HepG2 (cell line): ENCODE measurements at regions not wholly inside any gene's neighbourhood (a gene's known extent, or its start where the extent isn't known, plus 50 kb on each side); places are given as distances from the start of the nearest gene placed in this dataset.

Experiments used
- ATAC-seq: fragments of 200-7000 bp; cut with Tn5 transposase; 3 replicates; pipeline ENCODE4 v1.9.1; 2020; ENCODE audit warnings: mild to moderate bottlenecking, moderate library complexity
- BruUV-seq: library from RNA; stranded (reverse); fragments of 400-500 nt; replicated peaks from 2 replicates; lab custom pipeline; 2021; lab: Mats Ljungman, UMichigan
- CTCF ChIA-PET: fragments of 300-600 bp; formaldehyde crosslinking; extraction: SDS; loops from one replicate; lab custom pipeline; 2021; ENCODE audit warnings: low total read pairs, inconsistent platforms, low intra/inter-chr PET ratio; lab: Yijun Ruan, JAX
- POLR2A ChIA-PET: fragments of 350-600 bp; sonication (Branson Sonifier 250); formaldehyde crosslinking; loops from one replicate; lab custom pipeline; 2020; ENCODE audit warnings: antibody characterized with exemption, inconsistent platforms; lab: Yijun Ruan, JAX
- DNase-seq: peaks from one replicate; pipeline ENCODE4 v3.0.0-alpha.2; 2015; ENCODE audit warnings: low spot score
- FAIRE-seq: peaks from 3 replicates; lab custom pipeline; 2011; peaks lifted over from hg19 to GRCh38; lab: Jason Lieb, UNC
- H2AFZ ChIP-seq: one replicate; pipeline ENCODE4 v1.6.1; 2011; ENCODE audit warnings: low read length, inconsistent platforms
- H3K27ac ChIP-seq: fragments of 300-600 bp; 3 replicates; pipeline ENCODE4 v1.8.0; 2011; ENCODE audit warnings: mixed run types, mild to moderate bottlenecking, mixed read lengths, low read length, inconsistent platforms; ENCODE audit not compliant: insufficient read depth; ENCODE audit errors: extremely low read length
- H3K27me3 ChIP-seq, 2 experiments: fragments of 200-600 bp in 1 of 2; 2 replicates in 1 of 2; 3 replicates in 1 of 2; pipeline versions ENCODE4 v1.6.0 to v1.8.0; 2011; ENCODE audit warnings: low read length in 2 of 2, mild to moderate bottlenecking in 2 of 2, moderate library complexity in 2 of 2, inconsistent platforms in 1 of 2; ENCODE audit not compliant: insufficient read depth in 2 of 2, control insufficient read depth in 1 of 2
- H3K36me3 ChIP-seq, 2 experiments: fragments of 200-600 bp in 1 of 2; replicated peaks in 1 of 2; 2 replicates in 1 of 2; 3 replicates in 1 of 2; pipeline versions ENCODE4 v1.5.1 to v1.8.0; 2011; ENCODE audit warnings: low read length in 2 of 2, inconsistent platforms in 1 of 2; ENCODE audit not compliant: insufficient read depth in 2 of 2, control insufficient read depth in 1 of 2
- H3K4me1 ChIP-seq: 2 replicates; pipeline ENCODE4 v1.5.1; 2012; ENCODE audit warnings: low read length, inconsistent platforms; ENCODE audit not compliant: insufficient read depth
- H3K4me2 ChIP-seq: 2 replicates; pipeline ENCODE4 v1.6.0; 2011; ENCODE audit warnings: low read depth, low read length, inconsistent platforms
- H3K4me3 ChIP-seq, 3 experiments: fragments of 200-600 bp in 1 of 3; sonication (generic), shearing (Covaris generic) in 1 of 3; replicated peaks in 1 of 3; 2 replicates each; pipeline ENCODE4 v1.5.1; 2011 to 2016; ENCODE audit warnings: low read length in 3 of 3, inconsistent platforms in 2 of 3, low read depth in 2 of 3, mild to moderate bottlenecking in 2 of 3, control low read depth in 1 of 3, mixed read lengths in 1 of 3; ENCODE audit not compliant: insufficient read depth in 1 of 3
- H3K79me2 ChIP-seq: one replicate; pipeline ENCODE4 v1.6.1; 2011; ENCODE audit warnings: low read length, inconsistent platforms; ENCODE audit not compliant: insufficient read depth
- H3K9ac ChIP-seq: 2 replicates; pipeline ENCODE4 v1.6.0; 2011; ENCODE audit warnings: mild to moderate bottlenecking, low read depth, low read length, inconsistent platforms; ENCODE audit not compliant: insufficient read depth
- H3K9me3 ChIP-seq: 2 replicates; pipeline ENCODE4 v1.5.1; 2012; ENCODE audit warnings: mild to moderate bottlenecking, low read length
- H4K20me1 ChIP-seq: 2 replicates; pipeline ENCODE4 v1.6.0; 2011; ENCODE audit warnings: inconsistent platforms, mild to moderate bottlenecking, low read length, moderate library complexity; ENCODE audit not compliant: insufficient read depth
- NFAT5 ChIP-seq: sonication (generic); formaldehyde crosslinking; IDR thresholded peaks from 2 replicates; pipeline ENCODE4 v1.4.0; 2020; ENCODE audit warnings: missing genetic modification reagents
- WGBS: methylation state at CpG from one replicate; pipeline ENCODE4 v1.1.6; 2017; ENCODE audit warnings: low lambda C conversion rate; 5-methylcytosine and 5-hydroxymethylcytosine counted together
- in situ Hi-C: cut with HindIII; loops from 2 replicates; pipeline ENCODE4 v1.10.0; 2017; ENCODE audit warnings: low pct_unique_long_range_greater_than_20kb; ENCODE audit not compliant: extremely low pct_ligation_motif_present
- intact Hi-C: fragments of 100-400 bp; cut with micrococcal nuclease; formaldehyde crosslinking; loops from one replicate; pipeline ENCODE4 v1.10.0; 2022; ENCODE audit not compliant: unreplicated experiment
- TF ChIP-seq, protein P1 (sequence below): sonication (generic); formaldehyde crosslinking; IDR thresholded peaks from 2 replicates; pipeline ENCODE4 v1.4.0; 2020; ENCODE audit warnings: mild to moderate bottlenecking, low read depth, missing genetic modification reagents
- TF ChIP-seq, protein P2 (sequence below): sonication (generic); formaldehyde crosslinking; IDR thresholded peaks from 2 replicates; pipeline ENCODE4 v1.8.0; 2022; ENCODE audit warnings: missing genetic modification reagents, mild to moderate bottlenecking, borderline replicate concordance

- ChIA-PET POLR2A (no interaction called here), CTCF (no interaction called here)
- H3K4me3 ChIP-seq, result no peak overlapping the region
- no peak for DNase-seq
- in situ Hi-C loops, result no loop called here
- H3K36me3 ChIP-seq, result no peaks in the 10 kb centered on the region
- TF ChIP-seq, protein P1, sequence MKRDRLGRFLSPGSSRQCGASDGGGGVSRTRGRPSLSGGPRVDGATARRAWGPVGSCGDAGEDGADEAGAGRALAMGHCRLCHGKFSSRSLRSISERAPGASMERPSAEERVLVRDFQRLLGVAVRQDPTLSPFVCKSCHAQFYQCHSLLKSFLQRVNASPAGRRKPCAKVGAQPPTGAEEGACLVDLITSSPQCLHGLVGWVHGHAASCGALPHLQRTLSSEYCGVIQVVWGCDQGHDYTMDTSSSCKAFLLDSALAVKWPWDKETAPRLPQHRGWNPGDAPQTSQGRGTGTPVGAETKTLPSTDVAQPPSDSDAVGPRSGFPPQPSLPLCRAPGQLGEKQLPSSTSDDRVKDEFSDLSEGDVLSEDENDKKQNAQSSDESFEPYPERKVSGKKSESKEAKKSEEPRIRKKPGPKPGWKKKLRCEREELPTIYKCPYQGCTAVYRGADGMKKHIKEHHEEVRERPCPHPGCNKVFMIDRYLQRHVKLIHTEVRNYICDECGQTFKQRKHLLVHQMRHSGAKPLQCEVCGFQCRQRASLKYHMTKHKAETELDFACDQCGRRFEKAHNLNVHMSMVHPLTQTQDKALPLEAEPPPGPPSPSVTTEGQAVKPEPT, result no peak
- TF ChIP-seq, protein P2, sequence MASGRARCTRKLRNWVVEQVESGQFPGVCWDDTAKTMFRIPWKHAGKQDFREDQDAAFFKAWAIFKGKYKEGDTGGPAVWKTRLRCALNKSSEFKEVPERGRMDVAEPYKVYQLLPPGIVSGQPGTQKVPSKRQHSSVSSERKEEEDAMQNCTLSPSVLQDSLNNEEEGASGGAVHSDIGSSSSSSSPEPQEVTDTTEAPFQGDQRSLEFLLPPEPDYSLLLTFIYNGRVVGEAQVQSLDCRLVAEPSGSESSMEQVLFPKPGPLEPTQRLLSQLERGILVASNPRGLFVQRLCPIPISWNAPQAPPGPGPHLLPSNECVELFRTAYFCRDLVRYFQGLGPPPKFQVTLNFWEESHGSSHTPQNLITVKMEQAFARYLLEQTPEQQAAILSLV (CRISPR knock-in tag), result no peak
- no peak for TF ChIP-seq NFAT5 (CRISPR knock-in tag)
- no peak overlapping the region for H2AFZ ChIP-seq
- intact Hi-C loops, result no loop called here
- BruUV-seq, result no TSS peak
- H3K4me1 ChIP-seq, result peaks cover 5% of the 10 kb centered on the region; the same call in 1 of the 2 replicates
- no peak overlapping the region for H3K9ac ChIP-seq
- no peaks in the 10 kb centered on the region for H3K79me2 ChIP-seq
- H3K4me2 ChIP-seq, result no peak overlapping the region
- no peak overlapping the region for H3K27ac ChIP-seq
- 0 out of 2 replicates have a peak, but pooled peaks cover 4% of the 10 kb centered on the region for H4K20me1 ChIP-seq
- peaks cover 18 to 64% of the 10 kb centered on the region in 2 experiments for H3K27me3 ChIP-seq
- 10% methylated on average over 9 of the region's 15 CpGs for WGBS
- FAIRE-seq, result no peak
- ATAC-seq, result no peak
- H3K9me3 ChIP-seq, result no peaks in the 10 kb centered on the region
These were observed 105.1 kb upstream of the TTC34 start for GRCh38 chr1:2906620-2907019.
